ENCODE measurements at regions not wholly inside any gene's neighbourhood (a gene's known extent, or its start where the extent isn't known, plus 50 kb on each side); places are given as distances from the start of the nearest gene placed in this dataset.

DNA sequence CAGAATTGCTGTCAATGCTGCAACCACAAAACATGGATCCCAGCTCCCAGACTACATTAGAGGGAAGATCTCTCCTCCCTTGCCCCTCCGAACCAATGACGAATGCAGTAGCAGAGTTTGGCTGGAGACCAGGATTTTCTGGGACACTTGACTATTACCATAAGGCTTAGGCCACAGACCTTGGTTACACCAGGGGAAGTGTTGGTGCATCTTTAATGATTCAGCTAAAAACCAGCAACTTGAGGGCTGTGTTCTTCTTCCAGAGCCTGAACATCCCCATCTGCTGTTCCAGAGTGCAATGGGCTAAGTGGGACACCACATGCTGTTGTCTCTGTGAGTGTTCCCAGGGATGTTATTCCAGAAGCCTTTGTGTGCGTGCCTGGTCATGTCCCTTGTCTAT, 528.2 kb downstream of the LMO7 start:
- H3K27me3 ChIP-seq (ENCODE audit: control insufficient read depth in 3 of 3, insufficient read depth in 3 of 3, low read length in 2 of 3): no peaks in the 10 kb centered on the region

DNA sequence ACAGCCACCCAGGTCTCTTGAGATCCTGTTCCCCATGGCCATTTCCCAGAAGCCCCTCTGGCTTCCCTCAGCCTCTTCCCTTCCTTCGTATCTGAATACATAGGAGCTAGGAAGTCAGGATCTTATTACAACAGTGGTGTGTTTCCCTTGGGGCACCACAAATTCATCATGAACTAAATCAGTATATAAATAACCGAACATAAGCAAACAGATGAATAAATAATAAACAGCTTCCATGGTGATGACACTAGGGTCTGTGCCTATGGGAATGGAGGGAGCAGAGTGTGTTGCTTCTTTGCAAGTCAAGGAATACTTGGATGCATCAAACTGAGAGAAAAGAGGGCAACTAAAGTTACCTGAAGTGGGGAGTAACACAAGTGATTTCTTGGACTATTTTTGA, 527.6 kb downstream of the LMO7 start:
- Histone ChIP-seq H3K27ac (ENCODE audit: low read depth in 1 of 2, low read length in 1 of 2) (no peak overlapping the region), H3K27me3 (ENCODE audit: control insufficient read depth in 3 of 3, insufficient read depth in 3 of 3, low read length in 2 of 3) (no peaks in the 10 kb centered on the region), H3K9ac (ENCODE audit: insufficient read depth in 1 of 2, low read length in 2 of 2) (no peak overlapping the region), H3K9me3 (ENCODE audit: control insufficient read depth in 4 of 4, insufficient read depth in 3 of 4, low read length in 3 of 4) (peaks cover 0 to 2% (median 0%) of the 10 kb centered on the region in 4 donors), H3K36me3 (ENCODE audit: control insufficient read depth in 4 of 4, insufficient read depth in 4 of 4, low read length in 4 of 4) (no peaks in the 10 kb centered on the region), H3K4me3 (no peak overlapping the region), H3K4me1 (ENCODE audit: control insufficient read depth in 5 of 5, insufficient read depth in 5 of 5, low read length in 5 of 5) (peaks cover 0 to 6% (median 3%) of the 10 kb centered on the region in 5 donors)
- peak in 2 of 3 donors; percentile 19 to 45 for DNase-seq
- WGBS, 2 donors: 46 to 59% methylated on average over 2 of the region's 2 CpGs
- no peak for ATAC-seq (ENCODE audit: insufficient read depth, low FRiP score)
- TF ChIP-seq, protein P1, sequence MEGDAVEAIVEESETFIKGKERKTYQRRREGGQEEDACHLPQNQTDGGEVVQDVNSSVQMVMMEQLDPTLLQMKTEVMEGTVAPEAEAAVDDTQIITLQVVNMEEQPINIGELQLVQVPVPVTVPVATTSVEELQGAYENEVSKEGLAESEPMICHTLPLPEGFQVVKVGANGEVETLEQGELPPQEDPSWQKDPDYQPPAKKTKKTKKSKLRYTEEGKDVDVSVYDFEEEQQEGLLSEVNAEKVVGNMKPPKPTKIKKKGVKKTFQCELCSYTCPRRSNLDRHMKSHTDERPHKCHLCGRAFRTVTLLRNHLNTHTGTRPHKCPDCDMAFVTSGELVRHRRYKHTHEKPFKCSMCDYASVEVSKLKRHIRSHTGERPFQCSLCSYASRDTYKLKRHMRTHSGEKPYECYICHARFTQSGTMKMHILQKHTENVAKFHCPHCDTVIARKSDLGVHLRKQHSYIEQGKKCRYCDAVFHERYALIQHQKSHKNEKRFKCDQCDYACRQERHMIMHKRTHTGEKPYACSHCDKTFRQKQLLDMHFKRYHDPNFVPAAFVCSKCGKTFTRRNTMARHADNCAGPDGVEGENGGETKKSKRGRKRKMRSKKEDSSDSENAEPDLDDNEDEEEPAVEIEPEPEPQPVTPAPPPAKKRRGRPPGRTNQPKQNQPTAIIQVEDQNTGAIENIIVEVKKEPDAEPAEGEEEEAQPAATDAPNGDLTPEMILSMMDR (IDR thresholded peaks at IDR 0.05; ENCODE audit: control extremely low read depth, extremely low read depth): no peak

More for the DNA sequence above, 528.2 kb downstream of the LMO7 start:
- WGBS, 2 donors: 87 to 89% methylated on average over 3 of the region's 3 CpGs
- no peak overlapping the region for H3K9ac ChIP-seq (ENCODE audit: insufficient read depth in 1 of 2, low read length in 2 of 2)
- ATAC-seq (ENCODE audit: insufficient read depth, low FRiP score): no peak
- TF ChIP-seq, protein P1 (IDR thresholded peaks at IDR 0.05; ENCODE audit: control extremely low read depth, extremely low read depth): no peak
- peaks cover 0 to 2% (median 0%) of the 10 kb centered on the region in 4 donors for H3K9me3 ChIP-seq (ENCODE audit: control insufficient read depth in 4 of 4, insufficient read depth in 3 of 4, low read length in 3 of 4)
- no peak overlapping the region for H3K4me3 ChIP-seq
- H3K36me3 ChIP-seq (ENCODE audit: control insufficient read depth in 4 of 4, insufficient read depth in 4 of 4, low read length in 4 of 4): no peaks in the 10 kb centered on the region
- DNase-seq: no peak
- H3K4me1 ChIP-seq (ENCODE audit: control insufficient read depth in 5 of 5, insufficient read depth in 5 of 5, low read length in 5 of 5): peaks cover 0 to 6% (median 3%) of the 10 kb centered on the region in 5 donors
- H3K27ac ChIP-seq (ENCODE audit: low read depth in 1 of 2, low read length in 1 of 2): no peak overlapping the region

DNA sequence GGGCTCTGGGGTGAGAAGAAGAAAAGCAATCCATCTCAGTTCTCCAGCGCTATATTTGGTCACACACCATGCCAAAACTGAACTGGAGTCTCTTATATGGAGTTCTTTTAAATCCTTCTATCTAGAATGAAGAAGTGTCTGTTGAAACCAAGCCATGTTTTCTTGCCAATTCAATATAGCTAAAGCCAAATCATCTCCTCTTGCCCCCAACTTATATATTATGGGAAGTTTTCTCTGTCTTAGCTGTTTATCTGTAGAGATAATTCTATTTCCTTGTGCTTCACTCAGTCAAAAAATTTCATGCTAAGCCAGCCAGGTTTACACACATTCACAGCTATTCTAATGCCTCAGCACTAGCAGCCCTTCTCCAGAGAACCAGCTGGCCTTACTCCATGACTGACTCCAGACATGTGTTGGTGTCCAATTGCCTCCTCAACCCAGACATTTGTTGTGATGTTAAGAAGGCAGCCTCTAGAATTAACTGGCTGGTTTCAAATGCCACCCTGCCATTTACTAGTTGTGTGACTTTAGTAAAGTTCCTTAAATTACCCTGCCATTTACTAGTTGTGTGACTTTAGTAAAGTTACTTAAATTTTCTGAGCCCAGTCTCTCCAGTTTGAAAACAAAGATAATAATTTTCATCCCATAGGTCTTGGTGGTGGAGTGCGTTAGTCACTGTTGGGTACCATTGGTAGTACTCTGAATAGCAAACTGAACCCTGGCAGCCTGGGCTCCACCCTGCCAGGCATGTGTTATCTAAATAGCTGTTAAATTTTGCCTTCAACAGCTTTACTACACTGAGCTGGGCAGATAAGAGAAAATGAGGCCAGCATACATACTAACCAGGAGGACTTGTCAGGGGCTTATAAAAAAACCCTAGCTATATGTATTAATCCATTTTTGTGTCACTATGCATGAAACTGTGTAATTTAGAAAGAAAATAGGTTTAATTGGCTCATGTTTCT, 525.1 kb downstream of the LMO7 start:
- Histone ChIP-seq H3K4me1 (ENCODE audit: control insufficient read depth in 5 of 5, insufficient read depth in 5 of 5, low read length in 5 of 5) (peaks cover 0 to 6% (median 3%) of the 10 kb centered on the region in 5 donors), H3K9ac (ENCODE audit: insufficient read depth in 1 of 2, low read length in 2 of 2) (no peak overlapping the region), H3K27ac (ENCODE audit: low read depth in 1 of 2, low read length in 1 of 2) (no peak overlapping the region), H3K9me3 (ENCODE audit: control insufficient read depth in 4 of 4, insufficient read depth in 3 of 4, low read length in 3 of 4) (no peaks in the 10 kb centered on the region), H3K36me3 (ENCODE audit: control insufficient read depth in 4 of 4, insufficient read depth in 4 of 4, low read length in 4 of 4) (no peaks in the 10 kb centered on the region), H3K4me3 (no peak overlapping the region), H3K27me3 (ENCODE audit: control insufficient read depth in 3 of 3, insufficient read depth in 3 of 3, low read length in 2 of 3) (no peaks in the 10 kb centered on the region)
- ATAC-seq (ENCODE audit: insufficient read depth, low FRiP score): no peak
- TF ChIP-seq, protein P1 (IDR thresholded peaks at IDR 0.05; ENCODE audit: control extremely low read depth, extremely low read depth): no peak
- peak; percentile 76 to 96 (median 91) for DNase-seq
- 68 to 95% methylated on average over 2 of the region's 2 CpGs for WGBS, 2 donors

All from lung (tissue), 11 donors.